Astrocyte of the hippocampus (primary cell): ENCODE measurements at regions not wholly inside any gene's neighbourhood (a gene's known extent, or its start where the extent isn't known, plus 50 kb on each side); places are given as distances from the start of the nearest gene placed in this dataset.

Experiments used
- DNase-seq: peaks from one replicate; pipeline ENCODE4 v3.0.0; 2011; ENCODE audit warnings: low read depth, low spot score

DNA sequence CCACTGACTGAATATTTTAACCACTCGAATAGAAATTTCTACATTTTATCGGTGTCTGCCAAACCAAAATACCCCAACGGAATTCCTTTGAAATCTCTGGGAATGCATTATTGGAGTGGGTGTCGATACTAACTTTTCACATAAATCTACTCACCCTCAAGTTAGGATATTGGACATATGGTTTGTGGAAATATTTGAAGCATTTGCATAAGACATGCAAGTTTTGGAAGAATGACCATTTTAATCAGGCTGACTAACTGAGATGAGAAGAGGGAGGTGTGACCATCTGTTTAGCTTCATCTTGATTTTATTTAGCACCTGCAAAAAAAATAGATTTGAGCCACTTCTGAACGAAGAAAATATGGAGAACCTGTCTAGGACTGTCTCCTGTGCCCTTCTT lies 61.2 kb downstream of the KLF6 start:
- DNase-seq = peak; percentile 74

DNA sequence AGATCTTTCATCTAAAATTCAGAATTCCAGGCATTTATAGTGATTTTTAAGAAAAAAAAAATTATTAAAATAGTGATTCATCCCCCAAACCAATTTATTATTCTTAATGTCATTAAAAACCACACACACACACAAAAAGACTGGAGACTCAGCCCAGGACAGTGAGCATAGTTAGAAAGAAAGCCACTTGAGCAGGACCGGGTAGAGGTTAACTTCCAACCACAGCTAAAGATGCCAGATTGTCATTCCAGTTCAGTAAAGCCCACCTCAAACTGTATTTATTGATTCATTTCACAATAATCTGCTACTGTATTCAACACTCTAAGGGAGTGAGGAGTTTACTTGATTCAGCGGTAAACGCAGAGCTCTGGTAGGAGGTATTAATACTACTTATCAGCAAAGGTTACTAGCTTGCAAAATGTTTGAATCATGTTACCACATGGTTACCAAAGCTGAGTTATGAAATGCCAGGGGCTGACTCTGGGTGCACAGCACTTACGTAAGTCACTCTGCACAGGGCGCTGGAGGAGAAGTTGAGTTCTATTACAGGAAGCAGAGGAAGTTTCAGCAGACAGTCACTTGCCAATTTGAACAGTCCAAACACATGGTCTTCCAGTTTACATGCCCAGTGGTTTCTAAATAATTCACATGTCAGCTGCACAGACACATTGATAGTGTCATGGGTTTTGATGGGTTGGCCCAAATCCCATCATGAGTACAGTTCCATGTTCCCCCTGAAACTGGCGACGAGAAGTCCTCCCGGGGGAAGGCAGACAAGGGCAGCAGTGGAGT lies 64.6 kb downstream of the KLF6 start:
- peak; percentile 34 for DNase-seq

DNA sequence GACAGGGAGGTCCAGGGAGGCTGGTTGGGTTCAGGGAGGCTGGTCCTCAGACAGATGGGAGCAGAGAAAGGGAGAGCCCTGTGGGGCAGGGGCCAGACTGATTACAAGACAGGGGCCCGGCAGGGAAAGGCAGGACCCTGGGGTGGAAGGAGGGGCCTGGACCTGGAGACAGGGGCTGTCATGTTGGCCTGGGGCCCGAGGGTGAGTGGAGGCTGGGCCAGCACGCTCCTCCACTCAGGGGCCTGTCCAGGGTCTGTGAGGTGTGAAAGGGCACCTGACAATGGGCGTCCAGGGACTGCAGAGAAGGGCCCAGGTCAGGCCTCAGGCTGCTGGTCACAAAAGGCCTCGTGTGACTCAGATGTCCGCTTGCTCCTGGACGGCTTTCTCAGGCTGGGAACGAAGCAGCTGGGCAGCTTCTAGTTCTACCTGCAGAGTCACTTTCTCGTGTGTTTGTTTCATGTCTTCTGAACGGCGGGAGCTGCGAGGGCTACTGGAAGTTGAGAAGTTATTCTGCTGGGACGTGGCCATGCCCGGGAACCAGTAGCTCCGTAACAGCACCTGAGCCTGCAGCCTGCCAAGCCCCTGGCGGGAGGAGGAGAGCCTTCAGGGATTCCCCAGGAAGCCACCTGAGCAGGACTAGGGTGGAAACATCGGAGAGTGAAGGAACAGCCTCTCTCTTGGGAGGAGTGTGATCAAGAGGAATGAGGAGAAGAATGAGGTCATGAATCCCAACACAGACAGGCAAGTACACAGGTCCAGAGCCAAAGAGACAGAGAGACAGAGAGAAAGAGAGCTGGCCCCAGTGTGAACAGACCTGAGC lies 65.8 kb downstream of the KLF6 start:
- no peak for DNase-seq

DNA sequence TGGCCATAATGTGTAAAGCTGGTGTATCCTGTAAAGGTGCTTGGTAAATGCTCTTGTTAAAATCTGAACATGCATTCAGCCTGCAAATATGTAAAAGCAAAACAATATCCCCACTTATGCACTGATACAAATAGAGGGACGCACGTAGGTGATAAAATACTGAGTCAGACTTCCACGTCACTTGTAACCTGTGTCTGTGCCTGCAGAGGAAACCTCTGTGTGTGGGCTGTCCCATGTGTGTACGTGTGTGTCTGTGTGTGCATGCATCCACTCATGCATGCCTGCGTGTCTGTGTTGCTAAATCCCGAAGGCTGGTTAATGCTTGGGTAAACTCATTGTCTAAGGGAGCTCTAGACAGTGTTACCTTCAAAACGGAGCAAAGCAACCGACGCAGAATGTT lies 68.9 kb downstream of the KLF6 start:
- peak; percentile 25 for DNase-seq

DNA sequence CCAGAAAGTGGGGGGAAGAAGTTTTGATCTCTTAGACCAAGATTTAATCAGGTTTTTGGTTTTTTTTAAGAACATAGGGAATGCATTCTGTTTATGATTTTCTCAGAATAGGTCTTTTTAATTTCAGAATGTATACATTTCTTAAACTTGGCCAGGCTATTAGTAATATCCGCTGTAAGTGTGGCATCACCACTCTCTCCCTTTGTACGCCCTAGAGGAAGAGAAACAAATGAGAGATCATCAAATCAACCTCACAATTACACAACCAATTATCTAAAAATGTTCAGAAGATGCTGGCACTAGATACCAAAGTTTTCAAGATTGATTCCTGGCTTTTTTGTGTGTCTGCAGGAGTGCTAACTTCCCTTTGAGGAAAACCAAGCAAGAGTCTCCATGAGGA lies 70.0 kb downstream of the KLF6 start:
- DNase-seq = no peak

DNA sequence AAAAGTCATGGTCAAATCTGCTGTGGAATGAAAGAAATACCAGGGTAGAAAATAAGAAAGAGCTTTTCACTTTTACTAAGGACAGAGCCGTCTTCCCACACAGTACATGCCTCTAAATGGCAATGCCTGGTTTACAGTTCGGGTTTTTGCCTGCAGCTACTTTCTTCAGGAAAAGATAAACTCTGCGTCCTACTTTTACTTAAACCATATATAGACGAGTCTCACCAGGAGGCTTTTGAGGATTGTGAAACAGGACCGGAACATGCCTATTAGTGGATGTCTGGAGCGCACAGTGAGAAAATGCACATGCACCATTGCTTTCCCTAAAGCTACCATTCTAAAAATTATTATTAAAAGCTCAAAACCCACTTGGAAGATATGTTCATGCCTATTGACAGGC lies 70.5 kb downstream of the KLF6 start:
- DNase-seq = no peak

DNA sequence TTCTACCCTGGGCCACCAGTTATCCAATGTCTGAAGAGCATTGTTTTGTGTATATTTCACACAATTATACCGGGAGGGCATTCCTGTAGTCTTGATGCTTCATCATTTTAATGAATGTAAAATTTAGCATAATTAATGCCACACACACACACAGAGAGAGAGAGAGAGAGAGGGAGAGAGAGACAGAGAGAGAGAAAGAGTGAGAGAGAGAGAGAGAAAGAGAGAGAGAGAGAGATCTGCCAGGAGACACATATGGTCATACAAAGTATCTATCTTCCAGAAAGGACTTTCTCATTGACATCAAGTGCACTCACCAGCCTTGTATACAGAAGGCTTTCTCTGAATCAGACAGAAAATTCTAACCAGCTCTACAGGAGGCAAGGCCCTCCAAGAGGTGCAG lies 72.3 kb downstream of the KLF6 start:
- no peak for DNase-seq

DNA sequence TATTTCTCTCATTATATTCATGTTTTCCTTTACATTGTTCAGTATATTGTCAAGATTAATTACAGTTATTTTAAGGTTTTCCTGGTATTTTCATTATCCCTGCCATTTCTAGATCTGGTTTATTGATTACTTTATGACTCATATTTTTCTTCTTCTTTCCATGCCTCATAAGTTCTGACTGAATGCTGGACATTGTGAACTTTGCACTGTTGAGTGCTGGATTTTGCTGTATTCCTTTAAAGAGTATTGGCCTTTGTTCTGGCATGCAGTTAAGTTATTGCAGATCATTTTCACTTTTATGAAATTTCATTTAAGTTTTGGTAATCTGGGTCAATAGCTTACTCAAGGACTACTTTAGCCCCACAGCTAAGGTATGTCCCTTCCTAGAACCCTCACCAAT lies 73.1 kb downstream of the KLF6 start:
- DNase-seq = no peak

DNA sequence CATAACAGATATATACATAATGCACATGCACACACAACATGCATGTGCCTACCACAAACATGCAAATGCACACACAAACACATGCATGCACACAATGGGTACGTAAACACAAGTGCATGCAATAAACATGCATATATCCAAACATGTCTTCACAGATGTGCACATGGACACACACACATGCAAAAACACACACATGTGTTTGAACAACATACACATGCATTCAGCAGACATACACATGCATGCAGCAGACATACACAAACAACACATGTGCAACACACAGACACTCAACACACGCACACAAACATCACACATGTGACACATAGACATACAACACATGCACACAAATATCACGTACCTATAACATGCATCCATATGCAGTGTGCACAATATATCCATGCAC lies 74.2 kb downstream of the KLF6 start:
- no peak for DNase-seq

DNA sequence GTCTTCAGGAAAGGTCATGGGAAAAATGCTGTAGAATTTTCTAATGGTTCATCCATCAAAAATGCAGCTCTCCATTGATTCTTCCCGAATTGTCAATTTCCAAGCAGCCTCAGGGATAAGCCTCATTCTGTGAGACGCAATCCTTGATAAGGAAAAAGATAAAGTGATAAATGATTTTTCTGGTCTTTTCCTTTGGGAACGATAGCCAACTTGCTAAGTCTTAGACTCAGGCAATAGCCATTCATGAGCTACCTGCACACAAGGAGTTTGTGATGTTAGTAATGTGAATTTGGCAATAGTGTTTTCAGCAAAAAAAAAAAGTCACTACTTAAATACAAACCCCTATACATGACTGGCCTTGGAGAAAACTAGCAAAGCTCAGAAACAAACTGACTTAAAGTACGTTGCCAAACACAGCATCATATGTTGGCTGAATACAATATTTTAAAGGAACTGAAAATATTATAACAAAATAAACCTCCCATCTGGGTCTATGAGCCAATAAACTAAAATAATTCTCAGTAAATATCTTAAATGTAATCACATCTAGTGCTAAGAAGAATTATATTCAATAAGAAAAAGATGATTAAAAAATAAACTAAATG lies 75.5 kb downstream of the KLF6 start:
- DNase-seq = no peak

DNA sequence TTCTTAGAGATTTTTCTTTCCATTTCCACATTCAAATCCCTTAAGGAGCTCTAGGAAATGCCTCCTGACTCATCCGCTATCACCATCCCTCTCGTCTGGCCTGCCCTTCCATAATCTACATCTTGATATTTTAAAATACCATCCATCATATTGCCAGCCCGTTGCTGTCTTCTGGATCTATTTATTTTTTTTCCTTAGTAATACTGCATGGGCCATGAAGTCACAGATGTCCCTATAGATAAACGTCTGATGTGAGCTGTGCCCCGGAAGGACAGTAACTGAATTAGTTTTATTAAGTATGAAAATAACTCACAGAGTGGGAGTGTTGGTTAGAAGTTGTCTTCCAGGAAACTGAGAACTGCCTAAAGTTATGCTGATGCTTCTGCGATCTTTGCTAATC lies 76.2 kb downstream of the KLF6 start:
- no peak for DNase-seq

DNA sequence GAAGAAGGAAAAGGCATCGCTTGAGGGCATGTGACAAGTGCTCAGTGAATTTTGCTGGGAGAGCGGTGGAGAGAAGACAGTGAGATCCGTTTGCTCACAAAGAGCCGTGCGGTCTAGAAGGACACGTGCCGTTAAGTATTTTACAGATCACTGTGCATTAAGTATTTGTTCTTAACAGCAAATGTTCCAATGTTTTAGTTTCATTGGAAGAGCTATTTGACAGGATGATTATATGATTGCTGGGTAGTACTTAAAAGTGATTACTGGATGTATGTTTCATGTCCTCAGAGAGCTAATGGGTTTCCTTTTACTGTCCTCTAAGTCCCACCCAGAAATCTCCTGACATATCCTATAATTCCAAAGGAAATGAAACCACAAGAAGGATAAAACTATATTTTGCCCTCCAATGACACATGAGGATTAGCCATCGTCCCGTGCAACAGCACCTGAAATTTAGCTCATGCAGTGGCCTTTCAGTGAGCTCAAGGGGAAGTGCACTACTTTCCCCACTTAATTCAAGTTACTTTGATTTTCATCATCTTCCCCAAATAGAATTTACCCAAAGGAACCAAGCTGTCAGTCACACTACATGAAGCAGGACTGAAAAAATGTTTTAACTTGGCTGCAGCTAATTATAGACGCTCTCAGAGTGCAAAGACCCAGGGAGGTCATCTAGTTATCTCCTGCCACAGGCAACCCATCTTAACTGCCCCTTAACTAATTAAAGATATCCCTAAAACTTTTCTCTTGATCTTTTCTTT lies 80.3 kb downstream of the KLF6 start:
- no peak for DNase-seq

DNA sequence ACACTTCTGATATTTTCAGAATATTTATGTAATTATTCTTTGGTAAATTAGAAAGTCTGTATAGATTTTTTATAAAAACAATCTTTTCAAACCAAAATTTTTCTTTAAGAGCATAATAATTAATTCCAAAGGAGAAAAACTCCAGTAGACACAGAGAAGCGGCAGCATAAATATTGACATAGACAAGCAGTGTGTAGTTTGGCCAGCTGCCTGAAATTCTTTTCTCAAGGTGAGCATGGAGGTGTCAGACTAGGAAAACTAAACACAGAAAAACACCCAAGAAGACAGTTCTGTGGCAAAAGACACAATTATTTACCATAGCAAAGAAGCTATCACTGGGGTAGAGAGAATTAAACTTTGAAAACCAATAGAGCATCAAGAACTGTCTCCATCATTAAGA lies 82.4 kb downstream of the KLF6 start:
- no peak for DNase-seq

DNA sequence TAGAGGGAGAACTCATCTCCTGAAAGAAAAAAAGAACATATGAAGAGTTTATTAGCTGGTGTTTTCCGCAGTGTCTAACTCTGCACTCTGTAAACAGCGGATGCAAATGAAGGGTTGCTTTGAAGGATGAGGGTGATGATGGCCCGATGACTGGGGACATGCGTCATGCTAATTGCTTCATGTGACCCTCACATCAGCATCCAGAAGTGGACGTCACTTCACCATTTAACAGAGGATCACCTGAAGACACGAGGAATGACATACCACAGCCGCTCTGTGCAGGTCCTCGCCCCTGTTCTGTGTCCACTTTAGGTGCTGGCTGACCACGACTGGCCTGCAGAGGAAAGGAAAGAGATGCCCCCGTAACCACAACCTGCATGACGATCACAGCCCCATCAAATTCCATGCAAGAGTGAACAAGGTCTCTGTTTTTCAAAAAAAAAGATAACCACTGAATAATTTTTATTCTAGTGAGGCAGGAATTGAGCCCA lies 82.9 kb downstream of the KLF6 start:
- DNase-seq = no peak

DNA sequence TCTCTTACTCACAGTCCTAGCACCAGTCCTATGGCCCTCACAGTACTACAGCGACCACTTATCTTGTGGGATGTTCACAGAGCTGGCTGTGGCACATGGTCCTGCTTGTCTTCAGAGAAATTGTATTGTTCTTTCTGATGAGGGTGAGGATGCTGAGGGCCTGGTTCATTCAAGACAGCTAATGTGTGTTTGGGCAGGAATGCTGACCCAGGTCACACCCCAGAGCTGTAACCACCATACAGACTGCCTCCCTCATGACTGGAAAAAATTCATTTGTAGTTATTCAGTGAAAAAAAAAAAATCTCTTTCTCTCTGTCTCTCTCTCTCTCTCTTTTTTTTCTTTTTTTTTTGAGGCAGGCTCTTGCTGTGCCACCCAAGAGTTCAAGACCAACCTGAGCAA lies 83.5 kb downstream of the KLF6 start:
- peak; percentile 41 for DNase-seq

DNA sequence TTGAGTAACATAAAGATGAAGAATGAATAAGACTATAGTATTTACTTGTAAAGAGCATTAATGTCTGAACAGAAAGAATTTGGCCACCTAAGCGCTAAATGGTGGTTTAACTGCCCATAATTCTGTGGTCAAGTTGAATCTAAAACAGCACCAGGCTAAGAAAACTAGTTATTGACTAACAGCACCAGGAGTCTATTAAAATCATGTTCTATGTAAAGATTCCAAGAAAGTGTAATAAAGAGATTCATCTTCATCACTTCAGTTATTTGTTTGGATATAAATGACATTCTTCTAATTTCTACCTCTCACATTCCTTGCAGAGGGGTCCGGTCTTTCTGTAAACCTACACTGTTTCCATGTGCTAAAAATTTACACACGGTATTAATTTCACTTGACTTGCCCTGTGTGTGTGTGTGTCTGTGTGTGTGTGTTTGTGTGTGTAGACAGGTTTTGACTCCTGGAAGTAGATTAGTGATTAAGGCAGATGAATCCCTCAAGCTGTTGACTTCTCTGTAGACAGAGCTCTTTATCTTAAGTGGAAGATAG lies 84.4 kb downstream of the KLF6 start:
- no peak for DNase-seq

DNA sequence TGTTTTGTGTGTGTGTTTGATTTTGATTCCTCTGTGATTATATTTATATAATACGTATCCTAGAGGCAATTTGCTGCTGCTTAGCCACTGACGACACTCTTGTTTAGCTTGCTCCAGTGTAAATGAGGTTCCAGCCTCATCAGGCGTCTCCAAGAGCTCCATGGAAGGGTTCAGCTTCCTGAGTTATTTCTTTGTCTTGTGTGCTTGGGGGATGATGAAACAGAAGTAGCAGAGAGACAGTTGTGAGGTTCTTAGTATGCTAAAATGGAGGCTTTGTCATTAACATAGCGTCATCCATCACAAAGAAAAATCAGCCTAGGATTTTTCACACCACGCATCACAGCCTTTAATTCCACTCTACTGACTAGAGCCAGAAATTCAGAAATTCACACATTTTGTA lies 85.1 kb downstream of the KLF6 start:
- no peak for DNase-seq

DNA sequence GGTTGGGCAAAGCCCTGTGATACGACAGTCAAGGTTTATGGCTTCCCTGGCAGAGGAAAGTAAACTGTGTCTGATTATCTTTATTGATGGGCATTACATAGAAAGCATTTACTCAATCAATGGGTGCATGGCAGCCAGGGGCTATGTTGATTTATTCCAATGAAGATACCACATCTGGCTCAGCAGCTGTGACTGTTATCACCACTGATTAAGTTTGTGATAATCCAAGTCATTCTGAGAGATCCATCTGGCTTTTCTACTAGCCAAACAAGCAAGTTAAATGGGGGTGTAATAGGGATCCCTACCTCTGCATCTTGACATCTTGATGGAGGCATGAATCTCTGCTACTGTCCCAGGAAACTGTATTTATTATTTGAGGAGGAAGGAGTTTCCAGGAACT lies 86.7 kb downstream of the KLF6 start:
- no peak for DNase-seq

DNA sequence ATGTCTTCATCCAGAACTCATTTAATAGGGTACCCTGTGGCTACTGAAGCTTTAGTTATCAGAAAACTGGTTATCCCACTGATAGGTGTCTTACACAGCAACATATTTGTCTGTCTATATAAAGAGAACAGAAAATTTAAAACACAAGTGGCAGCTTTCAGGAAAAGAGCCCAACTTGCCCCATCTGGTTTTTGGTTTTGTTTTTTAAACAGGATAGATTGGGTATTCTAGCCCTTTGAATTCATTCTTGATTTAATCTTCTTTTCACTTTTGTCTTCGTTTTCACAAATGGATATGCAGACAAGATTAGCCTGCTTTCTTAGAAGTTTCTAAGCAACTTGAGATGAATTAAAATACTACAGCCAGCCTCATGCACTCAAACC lies 91.3 kb downstream of the KLF6 start:
- DNase-seq = no peak

DNA sequence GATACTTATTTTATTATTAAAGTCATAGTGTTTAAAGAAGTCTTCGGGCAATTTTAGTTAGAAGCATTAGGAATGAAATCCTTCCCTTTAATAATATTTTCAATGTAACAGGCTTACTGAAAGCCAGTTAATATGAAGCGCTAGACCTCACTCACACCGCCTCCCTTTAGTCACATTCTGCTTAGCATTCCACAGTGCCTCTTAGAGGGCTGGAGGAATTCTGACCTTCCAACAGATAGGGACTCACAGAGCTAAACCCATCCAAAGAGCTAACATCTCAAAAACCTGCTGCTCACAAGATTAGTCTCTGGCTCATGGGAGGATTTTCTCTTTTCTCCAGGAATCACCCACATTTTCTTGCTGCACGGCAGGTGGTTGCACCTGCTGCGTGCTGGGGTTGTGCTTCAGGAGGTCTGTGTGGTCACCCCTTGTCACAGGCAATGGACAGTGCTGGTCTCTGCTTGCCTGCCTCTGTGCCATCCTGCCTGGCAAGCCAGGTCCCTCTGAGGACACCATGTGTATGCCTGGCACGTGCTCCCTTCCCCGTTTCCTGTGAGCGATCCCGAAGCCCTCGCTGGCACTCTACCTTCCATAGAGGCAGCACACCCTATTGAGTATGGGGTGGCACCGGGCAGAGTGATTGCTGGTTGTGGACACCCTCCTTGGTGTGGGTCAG lies 91.8 kb downstream of the KLF6 start:
- DNase-seq = no peak

DNA sequence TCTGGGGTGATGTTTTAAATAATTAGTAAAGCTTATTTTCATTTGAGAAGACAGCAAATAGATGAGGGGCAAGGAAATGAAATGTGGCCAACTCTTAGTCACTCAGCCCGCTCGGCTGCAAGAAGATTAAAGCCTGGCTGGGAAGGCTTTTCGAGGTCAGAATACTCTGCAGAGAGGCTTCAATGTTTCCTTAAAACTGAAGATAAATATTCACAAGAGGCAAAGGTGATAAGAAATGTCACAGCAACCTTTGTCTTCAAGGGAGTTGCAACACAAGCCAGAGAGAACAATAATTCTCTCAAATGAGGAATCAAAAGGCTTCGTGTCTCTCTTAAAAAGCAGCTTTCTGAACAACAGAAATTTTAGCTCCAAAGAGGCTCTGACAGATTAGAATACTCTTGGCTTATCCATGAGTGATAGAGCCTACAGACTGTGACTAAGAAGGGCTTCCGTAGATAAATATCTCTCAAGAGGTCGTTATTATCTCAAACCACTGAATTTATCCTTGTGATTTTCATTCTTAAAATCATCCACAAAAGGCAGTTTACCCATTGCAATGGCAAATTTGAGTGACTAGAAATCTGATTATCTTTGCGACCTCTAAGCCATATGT lies 92.5 kb downstream of the KLF6 start:
- peak; percentile 31 for DNase-seq
